PFSK-1 (cell line): ENCODE measurements at regions not wholly inside any gene's neighbourhood (a gene's known extent, or its start where the extent isn't known, plus 50 kb on each side); places are given as distances from the start of the nearest gene placed in this dataset.

Experiments used
- FOXP2 ChIP-seq: optimal IDR thresholded peaks from 2 replicates; pipeline ENCODE3; 2011; ENCODE audit warnings: borderline replicate concordance, control low read depth, inconsistent platforms; ENCODE audit not compliant: insufficient read depth; ENCODE audit errors: extremely low read length, extremely low read depth
- POLR2AphosphoS5 ChIP-seq: IDR thresholded peaks from 2 replicates; pipeline ENCODE4 v1.6.1; 2012; ENCODE audit warnings: low read depth, mild to moderate bottlenecking, control low read depth, low read length, moderate library complexity
- SIN3A ChIP-seq: IDR thresholded peaks from 2 replicates; pipeline ENCODE4 v1.6.1; 2012; ENCODE audit warnings: mild to moderate bottlenecking, low read length, moderate library complexity, borderline replicate concordance; ENCODE audit not compliant: insufficient read depth
- TAF1 ChIP-seq: IDR thresholded peaks from 2 replicates; pipeline ENCODE4 v1.6.1; 2012; ENCODE audit warnings: low read length, control low read depth, borderline replicate concordance; ENCODE audit not compliant: insufficient read depth
- TF ChIP-seq, protein P1 (sequence below), 2 experiments: IDR thresholded peaks; 2 replicates each; pipeline versions ENCODE4 v1.6.1 to v1.8.0; 2011 to 2012; ENCODE audit warnings: low read depth in 2 of 2, low read length in 2 of 2, control low read depth in 1 of 2, inconsistent platforms in 1 of 2, mild to moderate bottlenecking in 1 of 2, moderate library complexity in 1 of 2; ENCODE audit not compliant: insufficient read depth in 1 of 2

DNA sequence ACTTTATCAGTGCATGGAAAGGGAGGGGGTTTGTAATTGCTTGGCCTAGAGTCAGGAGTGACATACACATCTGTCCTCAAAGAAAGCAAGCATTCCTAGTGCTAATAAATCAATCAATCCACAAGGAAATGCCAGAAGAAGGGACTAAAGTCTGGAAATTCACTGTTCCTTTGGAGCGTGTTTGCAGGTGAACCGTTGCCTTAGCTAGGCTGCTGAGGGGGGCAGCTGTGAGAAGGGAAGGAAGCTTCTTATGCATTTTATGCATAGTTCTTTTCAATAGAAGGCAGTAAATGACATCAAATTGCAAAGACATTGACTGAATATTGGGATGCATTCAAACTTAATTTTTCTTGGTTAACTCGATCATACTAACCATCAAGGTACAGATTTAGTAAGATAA, 1092.5 kb upstream of the SEMA6A start:
- TF ChIP-seq POLR2AphosphoS5 (no peak), SIN3A (no peak), TAF1 (no peak), FOXP2 (no peak)
- TF ChIP-seq, protein P1, sequence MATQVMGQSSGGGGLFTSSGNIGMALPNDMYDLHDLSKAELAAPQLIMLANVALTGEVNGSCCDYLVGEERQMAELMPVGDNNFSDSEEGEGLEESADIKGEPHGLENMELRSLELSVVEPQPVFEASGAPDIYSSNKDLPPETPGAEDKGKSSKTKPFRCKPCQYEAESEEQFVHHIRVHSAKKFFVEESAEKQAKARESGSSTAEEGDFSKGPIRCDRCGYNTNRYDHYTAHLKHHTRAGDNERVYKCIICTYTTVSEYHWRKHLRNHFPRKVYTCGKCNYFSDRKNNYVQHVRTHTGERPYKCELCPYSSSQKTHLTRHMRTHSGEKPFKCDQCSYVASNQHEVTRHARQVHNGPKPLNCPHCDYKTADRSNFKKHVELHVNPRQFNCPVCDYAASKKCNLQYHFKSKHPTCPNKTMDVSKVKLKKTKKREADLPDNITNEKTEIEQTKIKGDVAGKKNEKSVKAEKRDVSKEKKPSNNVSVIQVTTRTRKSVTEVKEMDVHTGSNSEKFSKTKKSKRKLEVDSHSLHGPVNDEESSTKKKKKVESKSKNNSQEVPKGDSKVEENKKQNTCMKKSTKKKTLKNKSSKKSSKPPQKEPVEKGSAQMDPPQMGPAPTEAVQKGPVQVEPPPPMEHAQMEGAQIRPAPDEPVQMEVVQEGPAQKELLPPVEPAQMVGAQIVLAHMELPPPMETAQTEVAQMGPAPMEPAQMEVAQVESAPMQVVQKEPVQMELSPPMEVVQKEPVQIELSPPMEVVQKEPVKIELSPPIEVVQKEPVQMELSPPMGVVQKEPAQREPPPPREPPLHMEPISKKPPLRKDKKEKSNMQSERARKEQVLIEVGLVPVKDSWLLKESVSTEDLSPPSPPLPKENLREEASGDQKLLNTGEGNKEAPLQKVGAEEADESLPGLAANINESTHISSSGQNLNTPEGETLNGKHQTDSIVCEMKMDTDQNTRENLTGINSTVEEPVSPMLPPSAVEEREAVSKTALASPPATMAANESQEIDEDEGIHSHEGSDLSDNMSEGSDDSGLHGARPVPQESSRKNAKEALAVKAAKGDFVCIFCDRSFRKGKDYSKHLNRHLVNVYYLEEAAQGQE (IDR thresholded peaks at IDR 0.05; ENCODE audit: insufficient read depth in 1 of 2, low read depth in 2 of 2, low read length in 2 of 2), result no peak
